Osteoblast (primary cell): ENCODE measurements at regions not wholly inside any gene's neighbourhood (a gene's known extent, or its start where the extent isn't known, plus 50 kb on each side); places are given as distances from the start of the nearest gene placed in this dataset.
A peak's percentile ranks its signal among the peaks of the same experiment; 100 is the strongest.
"Not testable (repeated sequence)": the region's sequence is repeated elsewhere in the genome, so short reads cannot be mapped to it uniquely, and the experiment has no call there.

ENCODE experiments used
- DNase-seq: peaks from one replicate; pipeline ENCODE4 v3.0.0; 2011; ENCODE audit warnings: low spot score, mixed read lengths; ENCODE audit not compliant: insufficient read length; ENCODE audit errors: missing footprints
- H2AFZ ChIP-seq: 2 replicates; pipeline ENCODE4 v1.6.0; 2011; ENCODE audit warnings: mild to moderate bottlenecking, low read length
- H3K27ac ChIP-seq: 2 replicates; pipeline ENCODE4 v1.5.1; 2011; ENCODE audit warnings: mild to moderate bottlenecking, low read depth, low read length, moderate library complexity
- H3K27me3 ChIP-seq: 2 replicates; pipeline ENCODE4 v1.6.0; 2012; ENCODE audit warnings: mild to moderate bottlenecking, control low read depth, inconsistent platforms, low read length, moderate library complexity; ENCODE audit not compliant: insufficient read depth
- H3K36me3 ChIP-seq: 2 replicates; pipeline ENCODE4 v1.5.1; 2011; ENCODE audit warnings: mild to moderate bottlenecking, low read length, control low read depth, moderate library complexity; ENCODE audit not compliant: insufficient read depth
- H3K4me1 ChIP-seq: 2 replicates; pipeline ENCODE4 v1.5.1; 2011; ENCODE audit warnings: mild to moderate bottlenecking, low read length, control low read depth, moderate library complexity; ENCODE audit not compliant: insufficient read depth
- H3K4me2 ChIP-seq: 2 replicates; pipeline ENCODE4 v1.6.0; 2011; ENCODE audit warnings: mild to moderate bottlenecking, low read length; ENCODE audit not compliant: insufficient read depth
- H3K4me3 ChIP-seq: fragments of 200-600 bp; sonication (generic); 3 replicates; pipeline ENCODE4 v1.5.1; 2012; ENCODE audit warnings: mild to moderate bottlenecking, low read length, inconsistent platforms; ENCODE audit not compliant: insufficient read depth
- H3K79me2 ChIP-seq: 2 replicates; pipeline ENCODE4 v1.6.0; 2012; ENCODE audit warnings: mild to moderate bottlenecking, low read length, control low read depth, inconsistent platforms; ENCODE audit not compliant: insufficient read depth
- H3K9me3 ChIP-seq: 2 replicates; pipeline ENCODE4 v1.5.1; 2011; ENCODE audit warnings: low read depth, low read length, control low read depth
- H4K20me1 ChIP-seq: 2 replicates; pipeline ENCODE4 v1.6.0; 2012; ENCODE audit warnings: mild to moderate bottlenecking, low read length, control low read depth; ENCODE audit not compliant: insufficient read depth
- CTCF ChIP-seq: IDR thresholded peaks from 2 replicates; pipeline ENCODE4 v1.5.1; 2011; ENCODE audit warnings: mild to moderate bottlenecking, low read depth, low read length, moderate library complexity; ENCODE audit errors: extremely low read depth

GRCh38 chr11:47928426-47928825, 51.9 kb upstream of the PTPRJ start:
- Histone ChIP-seq H3K36me3 (no peaks in the 10 kb centered on the region), H3K4me1 (peaks cover 13% of the 10 kb centered on the region), H3K27me3 (no peaks in the 10 kb centered on the region), H3K4me3 (no peak overlapping the region), H3K79me2 (no peaks in the 10 kb centered on the region), H4K20me1 (no peaks in the 10 kb centered on the region), H3K9me3 (no peaks in the 10 kb centered on the region), H2AFZ (peak overlapping the region; percentile 32), H3K4me2 (no peak overlapping the region), H3K27ac (no peak overlapping the region)
- peak; percentile 14 for DNase-seq
- no peak for TF ChIP-seq CTCF

GRCh38 chr11:47924184-47924691, 56.1 kb upstream of the PTPRJ start:
- Histone ChIP-seq H3K27ac (peak overlapping the region; percentile 90), H3K9me3 (no peaks in the 10 kb centered on the region), H3K36me3 (no peaks in the 10 kb centered on the region), H4K20me1 (no peaks in the 10 kb centered on the region), H3K4me3 (peak overlapping the region; percentile 54), H3K4me1 (peaks cover 21% of the 10 kb centered on the region), H3K79me2 (no peaks in the 10 kb centered on the region), H3K27me3 (no peaks in the 10 kb centered on the region), H3K4me2 (peak overlapping the region; percentile 77), H2AFZ (peak overlapping the region; percentile 78)
- TF ChIP-seq CTCF: no peak
- peak; percentile 92 for DNase-seq

- Histone ChIP-seq H2AFZ (no peak overlapping the region), H3K9me3 (no peaks in the 10 kb centered on the region), H3K79me2 (no peaks in the 10 kb centered on the region), H3K36me3 (no peaks in the 10 kb centered on the region), H3K4me3 (no peak overlapping the region), H4K20me1 (no peaks in the 10 kb centered on the region), H3K4me2 (peak overlapping the region; percentile 77), H3K27ac (peak overlapping the region; percentile 90), H3K27me3 (no peaks in the 10 kb centered on the region), H3K4me1 (peaks cover 26% of the 10 kb centered on the region)
- TF ChIP-seq CTCF: no peak
- DNase-seq: peak; percentile 73
These were observed 56.7 kb upstream of the PTPRJ start for GRCh38 chr11:47923667-47924066.

- H3K79me2 ChIP-seq, H3K36me3 ChIP-seq, H3K4me3 ChIP-seq, H3K4me2 ChIP-seq, H3K27me3 ChIP-seq, H2AFZ ChIP-seq, H3K27ac ChIP-seq, H3K9me3 ChIP-seq, H4K20me1 ChIP-seq, DNase-seq: not testable (repeated sequence)
- peaks cover 34% of the 10 kb centered on the region for H3K4me1 ChIP-seq
These were observed 59.2 kb upstream of the PTPRJ start for GRCh38 chr11:47921080-47921555.
